Erythroblast (primary cell): ENCODE measurements at regions not wholly inside any gene's neighbourhood (a gene's known extent, or its start where the extent isn't known, plus 50 kb on each side); places are given as distances from the start of the nearest gene placed in this dataset.

Experiments
- GATA1 ChIP-seq: IDR thresholded peaks from 2 replicates; pipeline ENCODE4 v1.6.1; 2011; ENCODE audit warnings: low read depth, mild to moderate bottlenecking, control low read depth, low read length, moderate library complexity
- POLR2A ChIP-seq: IDR thresholded peaks from 2 replicates; pipeline ENCODE4 v1.6.1; 2011; ENCODE audit warnings: mild to moderate bottlenecking, low read length

DNA sequence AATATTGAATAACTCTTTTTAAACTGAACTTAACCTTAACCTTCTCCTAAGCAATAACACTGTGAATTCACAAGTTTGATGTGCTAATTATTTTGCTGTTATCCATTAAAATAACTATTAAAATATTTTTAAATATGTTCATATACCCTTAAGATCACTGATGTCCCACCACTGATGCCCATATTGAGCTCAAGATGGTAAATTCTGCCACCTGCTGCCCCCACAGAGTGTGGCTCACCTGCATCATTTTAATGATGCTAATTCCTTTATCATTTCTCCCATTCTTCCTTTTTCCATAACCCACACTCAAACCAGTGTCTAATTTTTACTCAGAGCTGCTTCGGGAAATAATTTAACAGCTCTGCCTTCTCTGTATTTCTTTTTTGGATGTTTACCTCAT, 82.3 kb upstream of the ARID5B start:
- TF ChIP-seq POLR2A (no peak), GATA1 (no peak)
